AG09319 (cell line): ENCODE measurements at regions not wholly inside any gene's neighbourhood (a gene's known extent, or its start where the extent isn't known, plus 50 kb on each side); places are given as distances from the start of the nearest gene placed in this dataset.

Experiments
- DNase-seq: peaks from one replicate; pipeline ENCODE4 v3.0.0-alpha.2; 2010; ENCODE audit warnings: low read depth; ENCODE audit errors: extremely low read depth
- CTCF ChIP-seq: IDR thresholded peaks from 2 replicates; pipeline ENCODE4 v1.5.1; 2011; ENCODE audit warnings: low read depth, mild to moderate bottlenecking, inconsistent platforms, low read length, moderate library complexity

DNA sequence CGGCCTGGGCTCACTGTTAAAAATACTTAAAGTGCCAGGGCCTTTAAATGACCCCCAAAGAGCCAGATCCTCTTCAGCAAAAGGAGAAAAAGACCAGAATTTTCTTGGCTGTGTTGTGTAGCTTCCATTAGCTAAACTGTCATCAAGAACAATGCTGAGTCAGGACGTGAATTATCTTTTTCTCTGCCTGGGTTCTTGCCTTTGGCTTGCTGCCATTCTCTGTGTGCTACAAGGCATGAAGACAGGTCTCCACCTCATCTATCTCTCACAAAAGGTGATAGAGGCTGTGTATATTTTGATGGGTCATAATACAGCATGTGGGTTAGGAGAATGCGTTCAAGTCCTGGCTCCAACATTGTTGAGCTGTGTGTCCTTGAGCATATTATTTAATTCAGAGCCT, 52.4 kb upstream of the SELENOK start:
- DNase-seq: no peak

DNA sequence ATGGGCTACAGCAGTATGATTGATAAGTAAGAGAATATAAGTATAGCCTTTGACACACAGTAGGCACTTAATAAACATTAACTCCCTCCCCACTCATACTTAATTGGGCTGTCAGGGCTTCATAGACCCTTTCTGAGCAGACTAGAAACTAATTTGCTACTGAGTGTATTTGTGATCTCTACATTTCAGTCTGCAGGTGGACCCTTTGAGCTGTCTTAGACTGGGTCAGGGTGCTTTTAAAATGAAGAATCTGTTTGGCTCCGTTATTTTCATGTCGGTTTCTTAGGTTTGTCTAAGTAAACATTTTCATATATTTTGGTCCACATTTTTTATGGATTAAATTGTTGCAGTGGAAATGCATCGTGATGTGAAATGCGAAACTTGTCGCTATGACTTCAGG, 50.3 kb upstream of the SELENOK start:
- no peak for DNase-seq
- peak; percentile 30 for TF ChIP-seq CTCF

More for the DNA sequence above, 52.4 kb upstream of the SELENOK start:
- no peak for TF ChIP-seq CTCF
